IMR-90 (cell line): ENCODE measurements at regions not wholly inside any gene's neighbourhood (a gene's known extent, or its start where the extent isn't known, plus 50 kb on each side); places are given as distances from the start of the nearest gene placed in this dataset.

ENCODE experiments used
- ATAC-seq: fragments of 200-7000 bp; cut with Tn5 transposase; 2 replicates; pipeline ENCODE4 v1.9.1; 2020; ENCODE audit warnings: low read depth, mild to moderate bottlenecking, moderate library complexity
- BruUV-seq: library from RNA; stranded (reverse); fragments of 400-500 nt; replicated peaks from 2 replicates; lab custom pipeline; 2021; lab: Mats Ljungman, UMichigan
- CTCF ChIA-PET: fragments of 300-600 bp; formaldehyde crosslinking; extraction: SDS; loops from one replicate; lab custom pipeline; 2021; ENCODE audit warnings: antibody characterized with exemption; lab: Yijun Ruan, JAX
- POLR2A ChIA-PET: fragments of 300-600 bp; sonication (Branson Sonifier 250); formaldehyde crosslinking; loops from one replicate; lab custom pipeline; 2022; ENCODE audit warnings: antibody characterized with exemption; ENCODE audit not compliant: unreplicated experiment; lab: Charles Lee
- DNase-seq: peaks from one replicate; pipeline ENCODE4 v3.0.0; 2013
- H2AFZ ChIP-seq: replicated peaks from 2 replicates; pipeline ENCODE3; 2013; ENCODE audit warnings: low read length, mild to moderate bottlenecking; ENCODE audit not compliant: poor library complexity
- H2AK5ac ChIP-seq: 2 replicates; pipeline ENCODE4 v1.6.1; 2013; ENCODE audit warnings: low read depth, low read length, inconsistent platforms
- H2AK9ac ChIP-seq: replicated peaks from 2 replicates; pipeline ENCODE3; 2013; ENCODE audit warnings: mild to moderate bottlenecking, low read depth, low read length, moderate library complexity; ENCODE audit not compliant: poor library complexity
- H2BK120ac ChIP-seq: 2 replicates; pipeline ENCODE4 v1.6.1; 2013; ENCODE audit warnings: low read depth, low read length, inconsistent platforms
- H2BK15ac ChIP-seq: 3 replicates; pipeline ENCODE4 v1.6.1; 2013; ENCODE audit warnings: low read depth, low read length, inconsistent platforms
- H2BK20ac ChIP-seq: 2 replicates; pipeline ENCODE4 v1.6.1; 2013; ENCODE audit warnings: low read depth, mild to moderate bottlenecking, inconsistent platforms, low read length, moderate library complexity
- H2BK5ac ChIP-seq: 2 replicates; pipeline ENCODE4 v1.6.1; 2013; ENCODE audit warnings: mild to moderate bottlenecking, low read depth, low read length, inconsistent platforms; ENCODE audit not compliant: poor library complexity, severe bottlenecking
- H3K14ac ChIP-seq: replicated peaks from 2 replicates; pipeline ENCODE4 v1.6.1; 2013; ENCODE audit warnings: low read depth, low read length, inconsistent platforms
- H3K18ac ChIP-seq: 2 replicates; pipeline ENCODE4 v1.6.1; 2013; ENCODE audit warnings: low read depth, low read length, control low read depth
- H3K23ac ChIP-seq: 2 replicates; pipeline ENCODE4 v1.6.1; 2013; ENCODE audit warnings: low read depth, low read length, inconsistent platforms
- H3K27ac ChIP-seq: 2 replicates; pipeline ENCODE4 v1.5.1; 2013; ENCODE audit warnings: mild to moderate bottlenecking, control low read depth, low read length; ENCODE audit not compliant: insufficient read depth
- H3K27me3 ChIP-seq: 2 replicates; pipeline ENCODE4 v1.6.1; 2013; ENCODE audit warnings: low read length; ENCODE audit not compliant: control insufficient read depth, insufficient read depth
- H3K36me3 ChIP-seq: 2 replicates; pipeline ENCODE4 v1.6.1; 2013; ENCODE audit warnings: low read length, mixed read lengths; ENCODE audit not compliant: control insufficient read depth, insufficient read depth
- H3K4ac ChIP-seq: 2 replicates; pipeline ENCODE4 v1.6.1; 2013; ENCODE audit warnings: low read depth, low read length, inconsistent platforms
- H3K4me1 ChIP-seq: 2 replicates; pipeline ENCODE4 v1.6.1; 2013; ENCODE audit warnings: low read length, mixed read lengths; ENCODE audit not compliant: control insufficient read depth, insufficient read depth
- H3K4me2 ChIP-seq: 2 replicates; pipeline ENCODE4 v1.6.1; 2013; ENCODE audit warnings: low read depth, mild to moderate bottlenecking, control low read depth, low read length, moderate library complexity
- H3K4me3 ChIP-seq: 2 replicates; pipeline ENCODE4 v1.5.1; 2013; ENCODE audit warnings: low read depth, mild to moderate bottlenecking, control low read depth, low read length, moderate library complexity; ENCODE audit not compliant: insufficient read depth
- H3K56ac ChIP-seq: 2 replicates; pipeline ENCODE4 v1.6.1; 2013; ENCODE audit warnings: low read length, inconsistent platforms; ENCODE audit not compliant: insufficient read depth; ENCODE audit errors: extremely low read depth
- H3K79me1 ChIP-seq, 2 experiments: 2 replicates each; pipeline ENCODE4 v1.6.1; 2013; ENCODE audit warnings: low read length in 2 of 2, inconsistent platforms in 1 of 2, low read depth in 1 of 2
- H3K9ac ChIP-seq: 2 replicates; pipeline ENCODE4 v1.6.1; 2013; ENCODE audit warnings: low read depth, low read length, control low read depth
- H3K9me1 ChIP-seq: 2 replicates; pipeline ENCODE4 v1.6.1; 2013; ENCODE audit warnings: low read length, inconsistent platforms; ENCODE audit not compliant: insufficient read depth
- H3K9me3 ChIP-seq: 2 replicates; pipeline ENCODE4 v1.6.1; 2013; ENCODE audit warnings: low read length; ENCODE audit not compliant: control insufficient read depth, insufficient read depth
- H4K20me1 ChIP-seq: 2 replicates; pipeline ENCODE4 v1.6.1; 2013; ENCODE audit warnings: low read length, inconsistent platforms; ENCODE audit not compliant: insufficient read depth
- H4K5ac ChIP-seq: 2 replicates; pipeline ENCODE4 v1.6.1; 2013; ENCODE audit warnings: mild to moderate bottlenecking, low read depth, low read length, control low read depth
- H4K8ac ChIP-seq, 2 experiments: 2 replicates each; pipeline ENCODE4 v1.6.1; 2013; ENCODE audit warnings: low read depth in 2 of 2, low read length in 2 of 2, control low read depth in 1 of 2, inconsistent platforms in 1 of 2
- H4K91ac ChIP-seq: 2 replicates; pipeline ENCODE4 v1.6.1; 2013; ENCODE audit warnings: low read depth, low read length, inconsistent platforms; ENCODE audit not compliant: insufficient read depth
- BHLHE40 ChIP-seq: fragments of 150-350 bp; IDR thresholded peaks from 2 replicates; pipeline ENCODE4 v1.6.1; 2016; ENCODE audit warnings: mild to moderate bottlenecking, low read depth, low read length
- CEBPB ChIP-seq: IDR thresholded peaks from 2 replicates; pipeline ENCODE4 v1.6.1; 2012; ENCODE audit warnings: low read depth, low read length, improper control_type of control experiment
- CHD1 ChIP-seq: IDR thresholded peaks from 2 replicates; pipeline ENCODE4 v1.6.1; 2012; ENCODE audit warnings: low read depth, low read length, improper control_type of control experiment
- CTCF ChIP-seq: conservative IDR thresholded peaks from 2 replicates; pipeline ENCODE4 v1.5.1; 2012; ENCODE audit warnings: mild to moderate bottlenecking, low read depth, low read length, improper control_type of control experiment
- ELK1 ChIP-seq: fragments of 150-350 bp; IDR thresholded peaks from 2 replicates; pipeline ENCODE4 v1.6.1; 2016; ENCODE audit warnings: low read depth, mild to moderate bottlenecking, low read length, moderate library complexity, borderline replicate concordance
- FOS ChIP-seq: fragments of 150-350 bp; IDR thresholded peaks from 2 replicates; pipeline ENCODE4 v1.6.1; 2016; ENCODE audit warnings: low read depth, low read length
- MAZ ChIP-seq: IDR thresholded peaks from 2 replicates; pipeline ENCODE4 v1.6.1; 2012; ENCODE audit warnings: low read depth, mild to moderate bottlenecking, low read length, improper control_type of control experiment, moderate library complexity, borderline replicate concordance
- MXI1 ChIP-seq: IDR thresholded peaks from 2 replicates; pipeline ENCODE4 v1.6.1; 2012; ENCODE audit warnings: low read depth, mild to moderate bottlenecking, low read length, moderate library complexity, borderline replicate concordance
- NFE2L2 ChIP-seq: fragments of 150-350 bp; IDR thresholded peaks from 2 replicates; pipeline ENCODE4 v1.6.1; 2016; ENCODE audit warnings: low read depth, mild to moderate bottlenecking, low read length
- RAD21 ChIP-seq: IDR thresholded peaks from 2 replicates; pipeline ENCODE4 v1.6.1; 2012; ENCODE audit warnings: low read length, improper control_type of control experiment
- RCOR1 ChIP-seq: IDR thresholded peaks from 2 replicates; pipeline ENCODE4 v1.6.1; 2012; ENCODE audit warnings: mild to moderate bottlenecking, low read length, improper control_type of control experiment; ENCODE audit not compliant: insufficient replicate concordance
- RFX5 ChIP-seq: IDR thresholded peaks from 2 replicates; pipeline ENCODE4 v1.8.0; 2012; ENCODE audit warnings: low read depth, mild to moderate bottlenecking, low read length, moderate library complexity
- SMC3 ChIP-seq: fragments of 150-350 bp; IDR thresholded peaks from 2 replicates; pipeline ENCODE4 v1.6.1; 2016; ENCODE audit warnings: low read depth, mild to moderate bottlenecking, antibody characterized with exemption, low read length, moderate library complexity
- USF2 ChIP-seq: fragments of 150-350 bp; IDR thresholded peaks from 2 replicates; pipeline ENCODE4 v1.6.1; 2017; ENCODE audit warnings: mild to moderate bottlenecking, antibody characterized with exemption, low read length, low read depth
- WGBS, 2 experiments: methylation state at CpG; one replicate each; pipeline versions ENCODE4 v1.1.5 to v1.1.7; 2013; ENCODE audit warnings: missing lambda C conversion rate in 2 of 2; ENCODE audit not compliant: insufficient read length in 1 of 2; ENCODE audit errors: extremely low coverage in 2 of 2; 5-methylcytosine and 5-hydroxymethylcytosine counted together
- dilution Hi-C: fragments of 300-500 bp; cut with HindIII; formaldehyde crosslinking; loops from one replicate; pipeline ENCODE4 v1.14.3; 2018; ENCODE audit warnings: low sequenced_read_pairs; ENCODE audit not compliant: unreplicated experiment
- in situ Hi-C: fragments of 300-500 bp; cut with MboI; formaldehyde crosslinking; loops from 3 replicates; pipeline ENCODE4 v1.14.3; 2019; ENCODE audit warnings: low sequenced_read_pairs, inconsistent platforms, mixed read lengths
- intact Hi-C: fragments of 100-400 bp; cut with micrococcal nuclease; formaldehyde crosslinking; loops from 2 replicates; pipeline ENCODE4 v1.10.0; 2022

- Histone ChIP-seq H2BK15ac (no peak overlapping the region), H3K4me1 (no peaks in the 10 kb centered on the region), H2BK5ac (no peak overlapping the region), H3K4ac (no peak overlapping the region), H3K9me1 (no peaks in the 10 kb centered on the region), H4K5ac (no peak overlapping the region), H3K36me3 (no peaks in the 10 kb centered on the region), H2AFZ (no peak overlapping the region), H4K91ac (no peak overlapping the region), H3K79me1 (no peaks in the 10 kb centered on the region), H2AK9ac (no peak overlapping the region), H4K8ac (no peak overlapping the region), H3K9me3 (no peaks in the 10 kb centered on the region), H3K27me3 (no peaks in the 10 kb centered on the region), H3K56ac (no peak overlapping the region), H4K20me1 (no peaks in the 10 kb centered on the region), H3K23ac (no peak overlapping the region), H2BK20ac (no peak overlapping the region), H3K14ac (no peak overlapping the region), H2BK120ac (no peak overlapping the region), H3K4me2 (no peak overlapping the region), H3K18ac (no peak overlapping the region), H3K4me3 (no peak overlapping the region), H2AK5ac (no peak overlapping the region), H3K27ac (no peak overlapping the region), H3K9ac (no peak overlapping the region)
- 100% methylated on average over 1 of the region's 2 CpGs; no CpG with 5 or more reads in 1 of the 2 experiments for WGBS, 2 experiments
- POLR2A ChIA-PET: no interaction called here
- in situ Hi-C loops: no loop called here
- ATAC-seq: no peak
- dilution Hi-C loops: no loop called here
- BruUV-seq: no TSS peak
- DNase-seq: no peak
- CTCF ChIA-PET: interaction anchor here (1.5 kb wide), 1 partner anchor 9 kb away, joined by 3 read pairs; no protein-coding TSS in a partner anchor
- intact Hi-C loops: no loop called here
- TF ChIP-seq RFX5 (no peak), CHD1 (no peak), CEBPB (no peak), BHLHE40 (no peak), MAZ (no peak), CTCF (no peak), ELK1 (no peak), SMC3 (no peak), NFE2L2 (no peak), USF2 (no peak), RAD21 (no peak), RCOR1 (no peak), FOS (no peak), MXI1 (no peak)
Observed at GRCh38 chr11:109088086-109088485, 333.9 kb upstream of the C11orf87 start.
